AG04450 (cell line): ENCODE measurements at regions not wholly inside any gene's neighbourhood (a gene's known extent, or its start where the extent isn't known, plus 50 kb on each side); places are given as distances from the start of the nearest gene placed in this dataset.
A peak's percentile ranks its signal among the peaks of the same experiment; 100 is the strongest.

ENCODE experiments used
- CTCF ChIA-PET: fragments of 300-600, 350-600 bp; formaldehyde crosslinking; extraction: SDS; loops from one replicate; lab custom pipeline; 2022; ENCODE audit warnings: antibody characterized with exemption, inconsistent platforms; lab: Charles Lee
- POLR2A ChIA-PET: fragments of 350-600 bp; formaldehyde crosslinking; extraction: SDS; loops from one replicate; lab custom pipeline; 2021; ENCODE audit warnings: antibody characterized with exemption, inconsistent platforms; lab: Yijun Ruan, JAX
- DNase-seq: peaks from one replicate; pipeline ENCODE4 v3.0.0-alpha.2; 2011; ENCODE audit warnings: low read depth, low spot score
- H3K27ac ChIP-seq: one replicate; pipeline ENCODE4 v1.5.1; 2012; ENCODE audit warnings: low read depth, low read length, control low read depth
- H3K27me3 ChIP-seq: one replicate; pipeline ENCODE4 v1.6.0; 2012; ENCODE audit warnings: low read length; ENCODE audit not compliant: control insufficient read depth, insufficient read depth
- H3K4me3 ChIP-seq: 2 replicates; pipeline ENCODE4 v1.5.1; 2011; ENCODE audit warnings: mild to moderate bottlenecking, low read depth, low read length, control low read depth
- H3K9me3 ChIP-seq: 2 replicates; pipeline ENCODE4 v1.5.1; 2012; ENCODE audit warnings: low read length; ENCODE audit not compliant: control insufficient read depth, insufficient read depth
- CTCF ChIP-seq: IDR thresholded peaks from 2 replicates; pipeline ENCODE4 v1.5.1; 2011; ENCODE audit warnings: low read depth, low read length, control low read depth, inconsistent platforms

GRCh38 chr2:196568506-196568905 is 71.0 kb upstream of the CCDC150 start:
- Histone ChIP-seq H3K27me3 (no peaks in the 10 kb centered on the region), H3K27ac (no peak overlapping the region), H3K9me3 (no peaks in the 10 kb centered on the region), H3K4me3 (no peak overlapping the region)
- CTCF ChIA-PET: no interaction called here
- DNase-seq: no peak
- no peak for TF ChIP-seq CTCF
- POLR2A ChIA-PET: no interaction called here

GRCh38 chr2:196584903-196585302 is 54.6 kb upstream of the CCDC150 start:
- POLR2A ChIA-PET: no interaction called here
- H3K4me3 ChIP-seq: no peak overlapping the region
- CTCF ChIA-PET: no interaction called here
- no peak for DNase-seq
- no peaks in the 10 kb centered on the region for H3K9me3 ChIP-seq
- TF ChIP-seq CTCF: no peak
- no peak overlapping the region for H3K27ac ChIP-seq
- H3K27me3 ChIP-seq: no peaks in the 10 kb centered on the region

- POLR2A ChIA-PET: no interaction called here
- H3K27ac ChIP-seq: no peak overlapping the region
- peak; percentile 33 for DNase-seq
- no peaks in the 10 kb centered on the region for H3K9me3 ChIP-seq
- no peak overlapping the region for H3K4me3 ChIP-seq
- no peak for TF ChIP-seq CTCF
- CTCF ChIA-PET: interaction anchor here (0.7 to 2.2 kb wide), 2 partner anchors 133 to 164 kb away, joined by 3 to 5 read pairs; no protein-coding TSS in a partner anchor
- no peaks in the 10 kb centered on the region for H3K27me3 ChIP-seq
These were observed 53.0 kb upstream of the CCDC150 start for GRCh38 chr2:196586511-196586991.

GRCh38 chr2:196587056-196587455 is 52.5 kb upstream of the CCDC150 start:
- CTCF ChIA-PET: interaction anchor here (0.7 to 2.2 kb wide), 2 partner anchors 133 to 164 kb away, joined by 3 to 5 read pairs; no protein-coding TSS in a partner anchor

More at GRCh38 chr2:196587056-196587455, 52.5 kb upstream of the CCDC150 start:
- no peak for TF ChIP-seq CTCF
- Histone ChIP-seq H3K27ac (no peak overlapping the region), H3K9me3 (no peaks in the 10 kb centered on the region), H3K27me3 (no peaks in the 10 kb centered on the region), H3K4me3 (no peak overlapping the region)
- POLR2A ChIA-PET: no interaction called here
- no peak for DNase-seq
